Endothelial cell of umbilical vein (primary cell): ENCODE measurements at regions not wholly inside any gene's neighbourhood (a gene's known extent, or its start where the extent isn't known, plus 50 kb on each side); places are given as distances from the start of the nearest gene placed in this dataset.

Experiments
- BruUV-seq: library from RNA; stranded (reverse); fragments of 400-500 nt; replicated peaks from 2 replicates; lab custom pipeline; 2021; lab: Mats Ljungman, UMichigan
- CTCF ChIA-PET: fragments of 300-600, 350-600 bp; sonication (Branson Sonifier 250); formaldehyde crosslinking; loops from one replicate; lab custom pipeline; 2021; ENCODE audit warnings: antibody characterized with exemption, inconsistent platforms; lab: Charles Lee
- POLR2A ChIA-PET: fragments of 300-600, 350-600 bp; sonication (Branson Sonifier 250); formaldehyde crosslinking; loops from one replicate; lab custom pipeline; 2021; ENCODE audit warnings: antibody characterized with exemption, inconsistent platforms; lab: Charles Lee
- DNase-seq: peaks from one replicate; pipeline ENCODE4 v3.0.0-alpha.2; 2011; ENCODE audit warnings: low read depth, low spot score
- FAIRE-seq: peaks from 2 replicates; lab custom pipeline; 2011; peaks lifted over from hg19 to GRCh38; lab: Jason Lieb, UNC
- H2AFZ ChIP-seq: 2 replicates; pipeline ENCODE4 v1.6.0; 2012; ENCODE audit warnings: low read depth, low read length, control low read depth, inconsistent platforms
- H3K27ac ChIP-seq: 2 replicates; pipeline ENCODE4 v1.5.1; 2011; ENCODE audit warnings: low read depth, mild to moderate bottlenecking, control low read depth, low read length, moderate library complexity; ENCODE audit not compliant: insufficient read depth
- H3K27me3 ChIP-seq, 2 experiments: 2 replicates each; pipeline versions ENCODE4 v1.6.0 to v1.6.1; 2011; ENCODE audit warnings: low read length in 2 of 2, mixed read lengths in 1 of 2; ENCODE audit not compliant: control insufficient read depth in 2 of 2, insufficient read depth in 2 of 2
- H3K36me3 ChIP-seq, 2 experiments: 2 replicates in 1 of 2; 3 replicates in 1 of 2; pipeline ENCODE4 v1.5.1; 2011; ENCODE audit warnings: low read length in 2 of 2, mild to moderate bottlenecking in 1 of 2, moderate library complexity in 1 of 2; ENCODE audit not compliant: control insufficient read depth in 2 of 2, insufficient read depth in 2 of 2; ENCODE audit errors: extremely low read depth in 1 of 2
- H3K4me1 ChIP-seq: 3 replicates; pipeline ENCODE4 v1.5.1; 2011; ENCODE audit warnings: mild to moderate bottlenecking, low read length; ENCODE audit not compliant: control insufficient read depth, insufficient read depth; ENCODE audit errors: extremely low read depth
- H3K4me2 ChIP-seq: 2 replicates; pipeline ENCODE4 v1.6.1; 2011; ENCODE audit warnings: low read length, control low read depth, mixed read lengths; ENCODE audit not compliant: insufficient read depth
- H3K4me3 ChIP-seq, 3 experiments: fragments of 200-600 bp in 1 of 3; sonication (generic), shearing (Covaris generic) in 1 of 3; replicated peaks in 1 of 3; 2 replicates each; pipeline ENCODE4 v1.5.1; 2011 to 2016; ENCODE audit warnings: control low read depth in 3 of 3, low read length in 3 of 3, mild to moderate bottlenecking in 2 of 3, inconsistent platforms in 1 of 3, low read depth in 1 of 3, moderate library complexity in 1 of 3; ENCODE audit not compliant: insufficient read depth in 1 of 3
- H3K79me2 ChIP-seq: 2 replicates; pipeline ENCODE4 v1.6.0; 2012; ENCODE audit warnings: low read length, inconsistent platforms; ENCODE audit not compliant: control insufficient read depth, insufficient read depth
- H3K9ac ChIP-seq: replicated peaks from 2 replicates; pipeline ENCODE3; 2011; ENCODE audit warnings: low read length, control low read depth; ENCODE audit not compliant: insufficient read depth; ENCODE audit errors: extremely low read depth
- H3K9me1 ChIP-seq: replicated peaks from 3 replicates; pipeline ENCODE4 v1.6.0; 2011; ENCODE audit warnings: mild to moderate bottlenecking, low read length; ENCODE audit not compliant: control insufficient read depth, insufficient read depth; ENCODE audit errors: extremely low read depth
- H3K9me3 ChIP-seq: replicated peaks from 2 replicates; pipeline ENCODE4 v1.5.1; 2012; ENCODE audit warnings: low read length, inconsistent platforms; ENCODE audit not compliant: control insufficient read depth, insufficient read depth
- H4K20me1 ChIP-seq: replicated peaks from 2 replicates; pipeline ENCODE3; 2011; ENCODE audit warnings: mild to moderate bottlenecking, low read length; ENCODE audit not compliant: control insufficient read depth, insufficient read depth; ENCODE audit errors: extremely low read depth
- CTCF ChIP-seq, 2 donors: IDR thresholded peaks; 1 replicate in 1 of 2; 2 replicates in 1 of 2; pipeline ENCODE4 v1.5.1; 2011; ENCODE audit warnings: low read length in 2 of 2, mild to moderate bottlenecking in 2 of 2, moderate library complexity in 2 of 2, control low read depth in 1 of 2, inconsistent platforms in 1 of 2, low read depth in 1 of 2; ENCODE audit not compliant: insufficient read depth in 1 of 2; ENCODE audit errors: extremely low read depth in 1 of 2
- EZH2 ChIP-seq: IDR thresholded peaks from 2 replicates; pipeline ENCODE4 v1.6.1; 2012; ENCODE audit warnings: borderline replicate concordance, low read depth, mild to moderate bottlenecking, moderate library complexity, low read length, inconsistent platforms; ENCODE audit not compliant: severe bottlenecking
- FOS ChIP-seq: IDR thresholded peaks from 2 replicates; pipeline ENCODE4 v1.6.1; 2011; ENCODE audit warnings: mild to moderate bottlenecking, low read length, moderate library complexity, borderline replicate concordance; ENCODE audit not compliant: insufficient read depth
- GATA2 ChIP-seq: IDR thresholded peaks from 2 replicates; pipeline ENCODE4 v1.7.0; 2011; ENCODE audit warnings: low read depth, mild to moderate bottlenecking, moderate library complexity, mixed read lengths, low read length; ENCODE audit not compliant: insufficient read length, insufficient read depth
- JUN ChIP-seq: IDR thresholded peaks from 2 replicates; pipeline ENCODE4 v1.6.1; 2011; ENCODE audit warnings: borderline replicate concordance, low read depth; ENCODE audit not compliant: insufficient read length, insufficient read depth
- MAX ChIP-seq: IDR thresholded peaks from 2 replicates; pipeline ENCODE4 v1.6.1; 2011; ENCODE audit not compliant: insufficient read depth, insufficient read length
- MYC ChIP-seq: IDR thresholded peaks from one replicate; pipeline ENCODE4 v1.6.1; 2011; ENCODE audit warnings: mild to moderate bottlenecking, low read depth, low read length
- POLR2A ChIP-seq: IDR thresholded peaks from 2 replicates; pipeline ENCODE4 v1.6.1; 2012; ENCODE audit warnings: low read depth, mild to moderate bottlenecking, control low read depth, low read length
- POLR2AphosphoS5 ChIP-seq: IDR thresholded peaks from 2 replicates; pipeline ENCODE4 v1.6.1; 2012; ENCODE audit warnings: low read depth, mild to moderate bottlenecking, control low read depth, low read length, moderate library complexity; ENCODE audit not compliant: insufficient read depth
- dilution Hi-C: fragments of 300-500 bp; cut with MboI; formaldehyde crosslinking; loops from one replicate; pipeline ENCODE4 v1.15.0; 2019; ENCODE audit warnings: low sequenced_read_pairs; ENCODE audit not compliant: extremely low pct_ligation_motif_present
- intact Hi-C: fragments of 100-400 bp; cut with micrococcal nuclease; formaldehyde crosslinking; loops from one replicate; pipeline ENCODE4 v1.10.0; 2022

GRCh38 chr10:64076322-64076940 lies 555.2 kb downstream of the REEP3 start:
- ChIA-PET CTCF (no interaction called here), POLR2A (no interaction called here)
- dilution Hi-C loops (no loop called here), intact Hi-C loops (no loop called here)
- TF ChIP-seq JUN (no peak), MYC (no peak), CTCF (IDR thresholded peaks at IDR 0.05; ENCODE audit: extremely low read depth in 1 of 2, insufficient read depth in 1 of 2, low read depth in 1 of 2, low read length in 2 of 2) (no peak), POLR2A (no peak), EZH2 (no peak)
- H3K9me3 ChIP-seq, result no peaks in the 10 kb centered on the region
- no peak overlapping the region for H3K4me2 ChIP-seq
- H3K27me3 ChIP-seq, result no peaks in the 10 kb centered on the region
- no peak for FAIRE-seq
- H3K36me3 ChIP-seq, result no peaks in the 10 kb centered on the region
- BruUV-seq, result no TSS peak
- H4K20me1 ChIP-seq, result no peaks in the 10 kb centered on the region
- H3K4me3 ChIP-seq, result no peak overlapping the region
- H3K9ac ChIP-seq, result no peak overlapping the region
- no peak overlapping the region for H2AFZ ChIP-seq
- no peaks in the 10 kb centered on the region for H3K4me1 ChIP-seq
- DNase-seq, result no peak
- no peak overlapping the region for H3K27ac ChIP-seq
- no peaks in the 10 kb centered on the region for H3K9me1 ChIP-seq
- no peaks in the 10 kb centered on the region for H3K79me2 ChIP-seq

- H4K20me1 ChIP-seq, result no peaks in the 10 kb centered on the region
- no peaks in the 10 kb centered on the region for H3K27me3 ChIP-seq
- DNase-seq (no peak), FAIRE-seq (no peak)
- ChIA-PET CTCF (no interaction called here), POLR2A (no interaction called here)
- dilution Hi-C loops (no loop called here), intact Hi-C loops (no loop called here)
- H3K36me3 ChIP-seq, result no peaks in the 10 kb centered on the region
- H3K79me2 ChIP-seq, result no peaks in the 10 kb centered on the region
- no peaks in the 10 kb centered on the region for H3K9me1 ChIP-seq
- H3K4me3 ChIP-seq, result no peak overlapping the region
- no peaks in the 10 kb centered on the region for H3K4me1 ChIP-seq
- no peak overlapping the region for H2AFZ ChIP-seq
- H3K27ac ChIP-seq, result no peak overlapping the region
- H3K9me3 ChIP-seq, result no peaks in the 10 kb centered on the region
- no peak for TF ChIP-seq POLR2AphosphoS5
- no peak for TF ChIP-seq GATA2
- no peak for TF ChIP-seq MYC
- no peak for TF ChIP-seq JUN
- no peak for TF ChIP-seq FOS
- no peak for TF ChIP-seq CTCF (IDR thresholded peaks at IDR 0.05; ENCODE audit: extremely low read depth in 1 of 2, insufficient read depth in 1 of 2, low read depth in 1 of 2, low read length in 2 of 2)
- TF ChIP-seq POLR2A, result no peak
- TF ChIP-seq MAX, result no peak
- no peak for TF ChIP-seq EZH2
- no TSS peak for BruUV-seq
- no peak overlapping the region for H3K4me2 ChIP-seq
- no peak overlapping the region for H3K9ac ChIP-seq
Measured at GRCh38 chr10:64079341-64079740, 558.1 kb downstream of the REEP3 start.
